Kasumi-1 (cell line): ENCODE measurements at regions not wholly inside any gene's neighbourhood (a gene's known extent, or its start where the extent isn't known, plus 50 kb on each side); places are given as distances from the start of the nearest gene placed in this dataset.

Experiments
- DNase-seq, 2 experiments: peaks; one replicate each; lab custom pipeline; 2025; lab: John Stamatoyannopoulos, UW

GRCh38 chr10:91690996-91691676, 58.3 kb upstream of the PPP1R3C start:
- DNase-seq: no peak

- no peak for DNase-seq
Measured at GRCh38 chr10:91690412-91690811, 57.5 kb upstream of the PPP1R3C start.

GRCh38 chr10:91689731-91690168, 56.9 kb upstream of the PPP1R3C start:
- DNase-seq: peak; percentile 49 to 66

- DNase-seq: no peak
Measured at GRCh38 chr10:91684841-91685240, 52.0 kb upstream of the PPP1R3C start.

GRCh38 chr10:91683975-91684374, 51.1 kb upstream of the PPP1R3C start:
- DNase-seq: no peak

- no peak for DNase-seq
Measured at GRCh38 chr10:91682912-91683311, 50.0 kb upstream of the PPP1R3C start.
